Naive thymus-derived CD8-positive, alpha-beta T cell (primary cell): ENCODE measurements at regions not wholly inside any gene's neighbourhood (a gene's known extent, or its start where the extent isn't known, plus 50 kb on each side); places are given as distances from the start of the nearest gene placed in this dataset.

Source experiments
- ATAC-seq, 2 donors: fragments of 150-1000 bp; cut with Tn5 transposase in 1 of 2; sonication (Bioruptor Pico), chemical (Tn5 transposase) in 1 of 2; 1 replicate in 1 of 2; 2 replicates in 1 of 2; pipeline ENCODE4 v1.10.0; 2021; ENCODE audit warnings: mild to moderate bottlenecking in 2 of 2, moderate library complexity in 2 of 2
- POLR2A ChIA-PET: fragments of 350-600 bp; sonication (Branson Sonifier 250); formaldehyde crosslinking; loops from one replicate; lab custom pipeline; 2021; ENCODE audit warnings: antibody characterized with exemption; lab: Charles Lee
- DNase-seq, 10 donors: peaks; one replicate each; pipeline versions ENCODE4 v3.0.0 to v3.0.0-alpha.2; 2020 to 2022
- H3K27ac Mint-ChIP-seq, 10 donors: one replicate each; pipeline ENCODE4 v1.8.0; 2020 to 2022; ENCODE audit warnings: mild to moderate bottlenecking in 10 of 10, mixed read lengths in 10 of 10, moderate library complexity in 4 of 10, inconsistent platforms in 1 of 10
- H3K27me3 Mint-ChIP-seq, 5 donors: one replicate each; pipeline ENCODE4 v1.8.0; 2021 to 2022; ENCODE audit warnings: mixed read lengths in 5 of 5
- H3K36me3 Mint-ChIP-seq, 3 donors: one replicate each; pipeline ENCODE4 v1.8.0; 2020 to 2022; ENCODE audit warnings: mixed read lengths in 3 of 3, mild to moderate bottlenecking in 2 of 3, inconsistent platforms in 1 of 3
- H3K4me1 Mint-ChIP-seq, 4 donors: one replicate each; pipeline ENCODE4 v1.8.0; 2021 to 2022; ENCODE audit warnings: mixed read lengths in 4 of 4
- H3K4me3 Mint-ChIP-seq, 10 donors: one replicate each; pipeline ENCODE4 v1.8.0; 2020 to 2022; ENCODE audit warnings: mild to moderate bottlenecking in 10 of 10, mixed read lengths in 10 of 10, moderate library complexity in 6 of 10, inconsistent platforms in 1 of 10
- H3K9me3 Mint-ChIP-seq, 9 donors: one replicate each; pipeline ENCODE4 v1.8.0; 2020 to 2022; ENCODE audit warnings: mixed read lengths in 9 of 9, mild to moderate bottlenecking in 3 of 9, inconsistent platforms in 1 of 9, moderate library complexity in 1 of 9

- H3K9me3 Mint-ChIP-seq = peaks cover 0 to 10% (median 2%) of the 10 kb centered on the region in 9 donors
- no peak overlapping the region for H3K4me3 Mint-ChIP-seq
- peaks cover 0 to 10% (median 1%) of the 10 kb centered on the region in 5 donors for H3K27me3 Mint-ChIP-seq
- H3K36me3 Mint-ChIP-seq = peaks cover 0 to 5% (median 0%) of the 10 kb centered on the region in 3 donors
- ATAC-seq (no peak), DNase-seq (no peak)
- POLR2A ChIA-PET = no interaction called here
- no peak overlapping the region for H3K27ac Mint-ChIP-seq
- H3K4me1 Mint-ChIP-seq = no peaks in the 10 kb centered on the region
Measured at GRCh38 chr2:180227461-180227860, 220.4 kb upstream of the CWC22 start.

GRCh38 chr2:180225118-180225517 is 218.0 kb upstream of the CWC22 start:
- peaks cover 0 to 5% (median 0%) of the 10 kb centered on the region in 3 donors for H3K36me3 Mint-ChIP-seq
- ATAC-seq (no peak), DNase-seq (no peak)
- H3K4me1 Mint-ChIP-seq = no peaks in the 10 kb centered on the region
- no peak overlapping the region for H3K4me3 Mint-ChIP-seq
- POLR2A ChIA-PET = no interaction called here
- no peak overlapping the region for H3K27ac Mint-ChIP-seq
- peaks cover 0 to 13% (median 3%) of the 10 kb centered on the region in 5 donors for H3K27me3 Mint-ChIP-seq
- peaks cover 0 to 10% (median 2%) of the 10 kb centered on the region in 9 donors for H3K9me3 Mint-ChIP-seq

- peaks cover 0 to 5% (median 0%) of the 10 kb centered on the region in 3 donors for H3K36me3 Mint-ChIP-seq
- peaks cover 0 to 13% (median 3%) of the 10 kb centered on the region in 9 donors for H3K9me3 Mint-ChIP-seq
- peaks cover 0 to 13% (median 3%) of the 10 kb centered on the region in 5 donors for H3K27me3 Mint-ChIP-seq
- DNase-seq (no peak), ATAC-seq (no peak)
- no peaks in the 10 kb centered on the region for H3K4me1 Mint-ChIP-seq
- POLR2A ChIA-PET = no interaction called here
- no peak overlapping the region for H3K4me3 Mint-ChIP-seq
- no peak overlapping the region for H3K27ac Mint-ChIP-seq
Measured at GRCh38 chr2:180222644-180223043, 215.5 kb upstream of the CWC22 start.

GRCh38 chr2:180219491-180219890 is 212.4 kb upstream of the CWC22 start:
- Mint-ChIP-seq H3K9me3 (peaks cover 0 to 29% (median 9%) of the 10 kb centered on the region in 9 donors), H3K4me1 (no peaks in the 10 kb centered on the region), H3K27ac (no peak overlapping the region), H3K36me3 (peaks cover 0 to 3% (median 0%) of the 10 kb centered on the region in 3 donors), H3K27me3 (peaks cover 0 to 13% (median 3%) of the 10 kb centered on the region in 5 donors), H3K4me3 (no peak overlapping the region)
- no peak for ATAC-seq
- POLR2A ChIA-PET = no interaction called here
- DNase-seq = no peak

- no peaks in the 10 kb centered on the region for H3K9me3 Mint-ChIP-seq
- POLR2A ChIA-PET = no interaction called here
- H3K4me1 Mint-ChIP-seq = no peaks in the 10 kb centered on the region
- no peaks in the 10 kb centered on the region for H3K36me3 Mint-ChIP-seq
- H3K27me3 Mint-ChIP-seq = peaks cover 1 to 7% (median 3%) of the 10 kb centered on the region in 5 donors
- H3K4me3 Mint-ChIP-seq = no peak overlapping the region
- DNase-seq (no peak), ATAC-seq (no peak)
- no peak overlapping the region for H3K27ac Mint-ChIP-seq
Measured at GRCh38 chr2:180208841-180209240, 201.7 kb upstream of the CWC22 start.

GRCh38 chr2:180205621-180206235 is 198.6 kb upstream of the CWC22 start:
- H3K4me1 Mint-ChIP-seq = no peaks in the 10 kb centered on the region
- DNase-seq (no peak), ATAC-seq (no peak)
- no peaks in the 10 kb centered on the region for H3K36me3 Mint-ChIP-seq
- H3K4me3 Mint-ChIP-seq = no peak overlapping the region
- H3K27me3 Mint-ChIP-seq = peaks cover 0 to 11% (median 3%) of the 10 kb centered on the region in 5 donors
- H3K27ac Mint-ChIP-seq = no peak overlapping the region
- H3K9me3 Mint-ChIP-seq = no peaks in the 10 kb centered on the region
- POLR2A ChIA-PET = no interaction called here

GRCh38 chr2:180203972-180204371 is 196.9 kb upstream of the CWC22 start:
- POLR2A ChIA-PET = no interaction called here
- no peaks in the 10 kb centered on the region for H3K36me3 Mint-ChIP-seq
- H3K9me3 Mint-ChIP-seq = no peaks in the 10 kb centered on the region
- no peak overlapping the region for H3K4me3 Mint-ChIP-seq
- H3K27ac Mint-ChIP-seq = no peak overlapping the region
- DNase-seq (no peak), ATAC-seq (no peak)
- H3K27me3 Mint-ChIP-seq = peaks cover 0 to 10% (median 3%) of the 10 kb centered on the region in 5 donors
- H3K4me1 Mint-ChIP-seq = no peaks in the 10 kb centered on the region

GRCh38 chr2:180202467-180202951 is 195.4 kb upstream of the CWC22 start:
- H3K36me3 Mint-ChIP-seq = no peaks in the 10 kb centered on the region
- no peak overlapping the region for H3K27ac Mint-ChIP-seq
- ATAC-seq (no peak), DNase-seq (no peak)
- POLR2A ChIA-PET = no interaction called here
- no peaks in the 10 kb centered on the region for H3K4me1 Mint-ChIP-seq
- H3K9me3 Mint-ChIP-seq = no peaks in the 10 kb centered on the region
- H3K27me3 Mint-ChIP-seq = peaks cover 0 to 9% (median 3%) of the 10 kb centered on the region in 5 donors
- no peak overlapping the region for H3K4me3 Mint-ChIP-seq

- peaks cover 0 to 8% (median 0%) of the 10 kb centered on the region in 5 donors for H3K27me3 Mint-ChIP-seq
Measured at GRCh38 chr2:180196419-180196977, 189.4 kb upstream of the CWC22 start.

GRCh38 chr2:180195847-180196246 is 188.8 kb upstream of the CWC22 start:
- POLR2A ChIA-PET = no interaction called here
- Mint-ChIP-seq H3K27ac (no peak overlapping the region), H3K36me3 (no peaks in the 10 kb centered on the region), H3K4me3 (no peak overlapping the region), H3K4me1 (peaks cover 0 to 4% (median 3%) of the 10 kb centered on the region in 4 donors), H3K9me3 (peaks cover 0 to 2% (median 0%) of the 10 kb centered on the region in 9 donors), H3K27me3 (peaks cover 0 to 8% (median 0%) of the 10 kb centered on the region in 5 donors)
- DNase-seq (no peak), ATAC-seq (no peak)

More at GRCh38 chr2:180196419-180196977, 189.4 kb upstream of the CWC22 start:
- Mint-ChIP-seq H3K4me1 (peaks cover 0 to 4% (median 3%) of the 10 kb centered on the region in 4 donors), H3K36me3 (no peaks in the 10 kb centered on the region), H3K27ac (no peak overlapping the region), H3K4me3 (peak overlapping the region in 3 of 10 donors; percentile 6 to 52 (median 22)), H3K9me3 (peaks cover 0 to 2% (median 0%) of the 10 kb centered on the region in 9 donors)
- ATAC-seq (no peak), DNase-seq (no peak)
- POLR2A ChIA-PET = no interaction called here

- POLR2A ChIA-PET = no interaction called here
- Mint-ChIP-seq H3K9me3 (peaks cover 0 to 2% (median 0%) of the 10 kb centered on the region in 9 donors), H3K27ac (no peak overlapping the region), H3K27me3 (peaks cover 0 to 10% (median 2%) of the 10 kb centered on the region in 5 donors), H3K4me3 (no peak overlapping the region), H3K4me1 (peaks cover 0 to 3% (median 3%) of the 10 kb centered on the region in 4 donors), H3K36me3 (no peaks in the 10 kb centered on the region)
- ATAC-seq (no peak), DNase-seq (no peak)
Measured at GRCh38 chr2:180191432-180192124, 184.5 kb upstream of the CWC22 start.

- no peak for DNase-seq
- no peaks in the 10 kb centered on the region for H3K4me1 Mint-ChIP-seq
- no peaks in the 10 kb centered on the region for H3K36me3 Mint-ChIP-seq
- no peak overlapping the region for H3K4me3 Mint-ChIP-seq
- peaks cover 0 to 2% (median 0%) of the 10 kb centered on the region in 9 donors for H3K9me3 Mint-ChIP-seq
- H3K27me3 Mint-ChIP-seq = peaks cover 0 to 10% (median 2%) of the 10 kb centered on the region in 5 donors
- H3K27ac Mint-ChIP-seq = no peak overlapping the region
- POLR2A ChIA-PET = no interaction called here
- ATAC-seq = no peak
Measured at GRCh38 chr2:180190851-180191250, 183.8 kb upstream of the CWC22 start.

- no peak for ATAC-seq
- Mint-ChIP-seq H3K27me3 (peaks cover 0 to 2% (median 1%) of the 10 kb centered on the region in 5 donors), H3K36me3 (no peaks in the 10 kb centered on the region), H3K27ac (no peak overlapping the region), H3K4me1 (no peaks in the 10 kb centered on the region), H3K4me3 (no peak overlapping the region), H3K9me3 (no peaks in the 10 kb centered on the region)
- DNase-seq = no peak
- POLR2A ChIA-PET = no interaction called here
Measured at GRCh38 chr2:180187611-180188010, 180.5 kb upstream of the CWC22 start.
